ENCODE measurements at regions not wholly inside any gene's neighbourhood (a gene's known extent, or its start where the extent isn't known, plus 50 kb on each side); places are given as distances from the start of the nearest gene placed in this dataset.
"Not testable (repeated sequence)": the region's sequence is repeated elsewhere in the genome, so short reads cannot be mapped to it uniquely, and the experiment has no call there.

GRCh38 chr21:14284481-14284880, 68.5 kb downstream of the RBM11 start:
- H3K36me3 ChIP-seq (ENCODE audit: control insufficient read depth in 2 of 2, extremely low read depth in 1 of 2, insufficient read depth in 1 of 2, low read length in 1 of 2), result no peaks in the 10 kb centered on the region
- H3K4me3 ChIP-seq (ENCODE audit: control insufficient read depth in 1 of 2, extremely low read depth in 1 of 2, low read length in 1 of 2), result no peak overlapping the region
- ATAC-seq (replicated peaks in 1 of 4) (no peak), DNase-seq (no peak)
- WGBS (ENCODE audit: insufficient coverage), result no CpG with 5 or more reads among the region's 3 CpGs
- ChIA-PET POLR2A (no interaction called here), CTCF (no interaction called here)
- no peak overlapping the region for H3K27ac Mint-ChIP-seq
- no peaks in the 10 kb centered on the region for H3K9me3 Mint-ChIP-seq
- H3K27me3 ChIP-seq (replicated peaks in 1 of 2; ENCODE audit: control insufficient read depth in 2 of 2, extremely low read depth in 1 of 2, insufficient read depth in 2 of 2, low read length in 1 of 2), result no peaks in the 10 kb centered on the region
- H3K27ac ChIP-seq (ENCODE audit: low read length), result no peak overlapping the region
- H3K36me3 Mint-ChIP-seq, result no peaks in the 10 kb centered on the region
- H3K27me3 Mint-ChIP-seq, result peaks cover 8 to 17% of the 10 kb centered on the region in 2 donors
- peaks cover 4 to 6% (median 4%) of the 10 kb centered on the region in 3 donors for H3K4me1 Mint-ChIP-seq
- no peaks in the 10 kb centered on the region for H3K4me1 ChIP-seq (ENCODE audit: control insufficient read depth in 1 of 2, extremely low read depth in 1 of 2, insufficient read depth in 2 of 2, low read length in 2 of 2)
- H3K4me3 Mint-ChIP-seq, result no peak overlapping the region
- no peaks in the 10 kb centered on the region for H3K9me3 ChIP-seq

- peaks cover 13 to 19% of the 10 kb centered on the region in 2 donors for H3K27me3 Mint-ChIP-seq
- H3K27ac Mint-ChIP-seq; CTCF ChIA-PET; DNase-seq; H3K27ac ChIP-seq (ENCODE audit: low read length); H3K27me3 ChIP-seq (replicated peaks in 1 of 2; ENCODE audit: control insufficient read depth in 2 of 2, extremely low read depth in 1 of 2, insufficient read depth in 2 of 2, low read length in 1 of 2); H3K36me3 ChIP-seq (ENCODE audit: control insufficient read depth in 2 of 2, extremely low read depth in 1 of 2, insufficient read depth in 1 of 2, low read length in 1 of 2); POLR2A ChIA-PET; H3K9me3 ChIP-seq; ATAC-seq (replicated peaks in 1 of 4); H3K9me3 Mint-ChIP-seq; H3K4me1 ChIP-seq (ENCODE audit: control insufficient read depth in 1 of 2, extremely low read depth in 1 of 2, insufficient read depth in 2 of 2, low read length in 2 of 2); H3K4me3 Mint-ChIP-seq; H3K4me3 ChIP-seq (ENCODE audit: control insufficient read depth in 1 of 2, extremely low read depth in 1 of 2, low read length in 1 of 2); H3K36me3 Mint-ChIP-seq; H3K4me1 Mint-ChIP-seq: not testable (repeated sequence)
- 49% methylated on average over 5 of the region's 11 CpGs for WGBS (ENCODE audit: insufficient coverage)
These were observed 65.4 kb downstream of the RBM11 start for GRCh38 chr21:14281188-14281900.
